ENCODE measurements at regions not wholly inside any gene's neighbourhood (a gene's known extent, or its start where the extent isn't known, plus 50 kb on each side); places are given as distances from the start of the nearest gene placed in this dataset.
"Not testable (repeated sequence)": the region's sequence is repeated elsewhere in the genome, so short reads cannot be mapped to it uniquely, and the experiment has no call there.

GRCh38 chr2:17057109-17058017 lies 391.7 kb upstream of the CYRIA start:
- no peak for DNase-seq

- DNase-seq = no peak
Observed at GRCh38 chr2:17056236-17056635, 390.6 kb upstream of the CYRIA start.

GRCh38 chr2:17052001-17052400 lies 386.4 kb upstream of the CYRIA start:
- DNase-seq = no peak

- no peak for DNase-seq
Observed at GRCh38 chr2:17051538-17051937, 385.9 kb upstream of the CYRIA start.

- DNase-seq = no peak
Observed at GRCh38 chr2:17043173-17043572, 377.5 kb upstream of the CYRIA start.

GRCh38 chr2:17036361-17036760 lies 370.7 kb upstream of the CYRIA start:
- no peak for DNase-seq

- DNase-seq = no peak
Observed at GRCh38 chr2:17035010-17035409, 369.4 kb upstream of the CYRIA start.

- peak; percentile 31 for DNase-seq
Observed at GRCh38 chr2:17030047-17030446, 364.4 kb upstream of the CYRIA start.

GRCh38 chr2:17012297-17012696 lies 346.7 kb upstream of the CYRIA start:
- no peak for DNase-seq

GRCh38 chr2:17010104-17010503 lies 344.5 kb upstream of the CYRIA start:
- DNase-seq = no peak

GRCh38 chr2:17000184-17000482 lies 334.5 kb upstream of the CYRIA start:
- DNase-seq = no peak

- DNase-seq = no peak
Observed at GRCh38 chr2:16999347-17000183, 333.9 kb upstream of the CYRIA start.

GRCh38 chr2:16978301-16978700 lies 312.7 kb upstream of the CYRIA start:
- DNase-seq = no peak

GRCh38 chr2:16974688-16975087 lies 309.1 kb upstream of the CYRIA start:
- no peak for DNase-seq

- no peak for DNase-seq
Observed at GRCh38 chr2:16973586-16974286, 308.1 kb upstream of the CYRIA start.

- no peak for DNase-seq
Observed at GRCh38 chr2:16972276-16972675, 306.6 kb upstream of the CYRIA start.

- no peak for DNase-seq
Observed at GRCh38 chr2:16971722-16972234, 306.1 kb upstream of the CYRIA start.

- not testable (repeated sequence) for DNase-seq
Observed at GRCh38 chr2:16970948-16971347, 305.3 kb upstream of the CYRIA start.

GRCh38 chr2:16962505-16962904 lies 296.9 kb upstream of the CYRIA start:
- DNase-seq = no peak

- DNase-seq = no peak
Observed at GRCh38 chr2:16960579-16960978, 294.9 kb upstream of the CYRIA start.

GRCh38 chr2:16958266-16958665 lies 292.6 kb upstream of the CYRIA start:
- DNase-seq = no peak

GRCh38 chr2:16952805-16953204 lies 287.2 kb upstream of the CYRIA start:
- no peak for DNase-seq

GRCh38 chr2:16952368-16952767 lies 286.7 kb upstream of the CYRIA start:
- DNase-seq = no peak
